ENCODE measurements at regions not wholly inside any gene's neighbourhood (a gene's known extent, or its start where the extent isn't known, plus 50 kb on each side); places are given as distances from the start of the nearest gene placed in this dataset.

- DNase-seq (ENCODE audit: low spot score): no peak
These were observed 273.2 kb upstream of the MPDZ start for GRCh38 chr9:13552606-13553215.

- no peak for DNase-seq (ENCODE audit: low spot score)
These were observed 271.0 kb upstream of the MPDZ start for GRCh38 chr9:13550519-13550918.

GRCh38 chr9:13548535-13548934, 269.0 kb upstream of the MPDZ start:
- DNase-seq (ENCODE audit: low spot score): no peak

GRCh38 chr9:13535141-13535540, 255.6 kb upstream of the MPDZ start:
- DNase-seq (ENCODE audit: low spot score): no peak

GRCh38 chr9:13534006-13534405, 254.5 kb upstream of the MPDZ start:
- no peak for DNase-seq (ENCODE audit: low spot score)

GRCh38 chr9:13532407-13532806, 252.9 kb upstream of the MPDZ start:
- DNase-seq (ENCODE audit: low spot score): no peak

- no peak for DNase-seq (ENCODE audit: low spot score)
These were observed 250.0 kb upstream of the MPDZ start for GRCh38 chr9:13529321-13530104.

- no peak for DNase-seq (ENCODE audit: low spot score)
These were observed 244.8 kb upstream of the MPDZ start for GRCh38 chr9:13524245-13524644.

- no peak for DNase-seq (ENCODE audit: low spot score)
These were observed 240.6 kb upstream of the MPDZ start for GRCh38 chr9:13520069-13520468.

GRCh38 chr9:13513716-13514444, 234.4 kb upstream of the MPDZ start:
- DNase-seq (ENCODE audit: low spot score): no peak

- no peak for DNase-seq (ENCODE audit: low spot score)
These were observed 233.8 kb upstream of the MPDZ start for GRCh38 chr9:13513286-13513685.

- no peak for DNase-seq (ENCODE audit: low spot score)
These were observed 229.2 kb upstream of the MPDZ start for GRCh38 chr9:13508681-13509080.

GRCh38 chr9:13508086-13508485, 228.6 kb upstream of the MPDZ start:
- DNase-seq (ENCODE audit: low spot score): no peak

GRCh38 chr9:13505797-13506196, 226.3 kb upstream of the MPDZ start:
- DNase-seq (ENCODE audit: low spot score): no peak

GRCh38 chr9:13503599-13503998, 224.1 kb upstream of the MPDZ start:
- DNase-seq (ENCODE audit: low spot score): no peak

- DNase-seq (ENCODE audit: low spot score): no peak
These were observed 223.0 kb upstream of the MPDZ start for GRCh38 chr9:13502484-13502883.

GRCh38 chr9:13501018-13501417, 221.5 kb upstream of the MPDZ start:
- no peak for DNase-seq (ENCODE audit: low spot score)

- DNase-seq (ENCODE audit: low spot score): no peak
These were observed 220.5 kb upstream of the MPDZ start for GRCh38 chr9:13500034-13500433.

GRCh38 chr9:13493697-13494096, 214.2 kb upstream of the MPDZ start:
- DNase-seq (ENCODE audit: low spot score): no peak

GRCh38 chr9:13491493-13492424, 212.3 kb upstream of the MPDZ start:
- peak; percentile 36 for DNase-seq (ENCODE audit: low spot score)

GRCh38 chr9:13491138-13491492, 211.6 kb upstream of the MPDZ start:
- no peak for DNase-seq (ENCODE audit: low spot score)

GRCh38 chr9:13487936-13488335, 208.4 kb upstream of the MPDZ start:
- no peak for DNase-seq (ENCODE audit: low spot score)

Data from iPS-NIHi11 (cell line).